Ecto neural progenitor cell (in vitro differentiated cells): ENCODE measurements at regions not wholly inside any gene's neighbourhood (a gene's known extent, or its start where the extent isn't known, plus 50 kb on each side); places are given as distances from the start of the nearest gene placed in this dataset.
A peak's percentile ranks its signal among the peaks of the same experiment; 100 is the strongest.

Experiments used
- DNase-seq: peaks from one replicate; pipeline ENCODE4 v3.0.0-alpha.2; 2018; ENCODE audit warnings: low spot score

DNA sequence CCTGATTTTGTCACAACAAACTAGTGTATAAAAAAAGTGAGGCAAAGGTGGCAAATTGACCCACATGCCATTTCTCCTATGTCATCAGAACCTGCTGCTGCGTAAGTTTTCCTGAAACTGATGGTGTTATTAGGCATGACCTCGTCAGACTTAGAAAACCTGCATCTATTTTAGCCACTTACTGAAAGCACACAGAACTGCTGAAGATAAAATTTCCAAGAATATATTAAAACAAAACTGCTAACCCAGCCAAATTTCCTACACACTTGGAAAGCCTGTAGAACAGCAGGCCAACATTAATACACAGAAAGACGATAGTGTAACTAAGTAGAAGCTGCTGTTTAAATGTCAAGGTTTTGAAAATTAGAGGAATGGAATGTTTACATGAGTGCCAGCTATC lies 674.5 kb upstream of the CXADR start:
- no peak for DNase-seq

DNA sequence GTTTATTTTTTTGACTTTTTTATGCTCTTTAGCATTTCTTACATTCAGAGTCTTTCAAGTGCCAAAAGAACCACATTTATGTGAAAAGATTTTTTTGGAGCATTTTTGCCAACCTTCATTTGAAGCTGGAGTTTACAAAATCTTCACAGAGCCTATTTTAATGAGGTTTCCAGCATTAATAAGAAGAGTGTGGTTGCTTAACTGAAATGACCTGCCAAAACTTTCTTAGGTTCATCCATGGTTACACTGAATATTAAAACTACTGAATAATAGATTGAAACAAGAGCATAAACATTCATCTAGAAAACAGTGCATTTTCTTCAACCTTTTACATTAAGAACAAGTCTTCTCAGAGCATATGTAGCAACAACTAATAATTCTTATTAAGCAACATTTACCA lies 672.3 kb upstream of the CXADR start:
- DNase-seq: no peak

DNA sequence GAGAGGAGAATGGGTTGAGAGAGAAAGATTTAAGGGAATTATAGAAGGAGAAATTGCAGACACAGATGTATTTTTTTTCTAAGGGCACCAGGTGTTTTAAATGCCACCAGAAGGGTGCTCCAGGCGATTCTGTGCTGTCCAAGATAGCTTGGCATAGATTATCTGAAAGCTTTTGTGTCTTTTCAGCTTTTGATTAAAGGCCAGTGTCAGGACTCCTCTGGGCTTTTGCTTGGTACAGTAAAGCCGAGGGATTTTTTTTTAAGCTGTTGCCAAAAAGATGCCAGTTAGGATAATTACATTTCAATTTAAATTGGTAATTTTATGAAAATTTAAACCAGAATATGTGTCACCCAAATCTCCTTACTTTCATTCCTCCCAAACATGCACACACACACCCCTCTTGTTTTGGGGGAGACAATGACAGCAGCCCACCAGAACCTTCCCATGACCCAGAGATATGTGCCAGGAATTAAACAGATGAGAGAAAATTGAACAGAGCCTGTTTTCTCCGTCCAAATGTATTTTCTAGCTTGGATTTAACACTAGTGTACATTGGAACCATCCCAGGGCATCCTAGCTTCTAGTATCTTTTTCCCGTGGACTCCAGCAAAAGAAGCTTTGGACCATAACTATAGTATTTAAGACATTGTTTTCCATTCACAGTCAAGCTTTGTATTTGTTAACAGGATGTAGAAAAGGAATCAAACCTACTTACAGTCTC lies 670.7 kb upstream of the CXADR start:
- no peak for DNase-seq

DNA sequence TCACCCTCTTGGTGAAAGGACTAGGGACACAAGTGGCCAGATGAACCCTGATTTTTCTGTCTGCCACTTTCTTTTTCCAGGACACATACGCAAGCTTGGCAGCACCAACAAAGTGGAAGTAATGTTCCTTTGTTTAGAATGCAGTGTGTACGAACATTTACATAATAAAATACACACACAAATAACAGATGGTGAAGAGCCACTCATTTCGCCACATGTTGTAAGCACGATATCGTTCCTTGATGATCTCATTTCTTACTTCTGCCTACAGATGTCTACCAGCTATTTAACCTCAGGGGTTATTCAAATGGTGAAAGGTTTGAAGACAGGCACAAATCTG lies 670.2 kb upstream of the CXADR start:
- DNase-seq: no peak

DNA sequence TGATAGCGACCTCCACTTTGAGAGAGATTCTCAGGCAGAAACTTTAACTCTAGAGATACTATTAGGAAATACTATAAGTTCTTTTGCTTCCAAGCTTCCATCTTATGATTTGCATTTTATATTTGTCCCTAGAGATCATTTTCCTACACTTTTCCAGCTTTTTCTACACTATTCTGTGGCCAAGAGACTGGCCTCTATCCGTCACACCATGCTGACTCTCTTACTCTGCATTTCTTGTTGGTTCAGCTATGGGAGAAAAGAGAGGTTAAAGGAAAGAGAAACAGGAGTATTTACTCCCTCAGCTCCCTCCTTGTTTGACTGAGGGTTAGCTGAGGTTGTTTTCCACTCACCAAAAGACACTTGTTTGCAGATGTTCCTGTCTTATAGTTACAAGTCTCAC lies 665.6 kb upstream of the CXADR start:
- DNase-seq: no peak

DNA sequence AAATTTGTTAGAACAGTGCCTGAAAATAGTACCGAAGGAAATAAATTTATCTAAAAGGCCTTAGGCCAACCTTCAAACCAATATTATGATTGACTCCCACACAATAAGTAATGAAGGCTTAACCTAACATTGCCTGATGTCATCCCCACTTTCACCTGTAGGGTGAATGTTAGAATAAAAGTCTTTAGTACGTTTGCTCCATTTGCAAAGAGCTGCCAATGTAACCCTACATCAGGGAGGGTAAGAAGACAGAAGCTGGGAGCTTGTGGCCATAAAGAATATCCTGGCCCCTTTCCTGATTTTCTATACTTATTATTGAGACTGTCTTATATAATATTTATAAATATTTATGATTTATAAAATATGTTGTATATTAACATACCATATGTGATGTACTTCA lies 661.8 kb upstream of the CXADR start:
- no peak for DNase-seq

DNA sequence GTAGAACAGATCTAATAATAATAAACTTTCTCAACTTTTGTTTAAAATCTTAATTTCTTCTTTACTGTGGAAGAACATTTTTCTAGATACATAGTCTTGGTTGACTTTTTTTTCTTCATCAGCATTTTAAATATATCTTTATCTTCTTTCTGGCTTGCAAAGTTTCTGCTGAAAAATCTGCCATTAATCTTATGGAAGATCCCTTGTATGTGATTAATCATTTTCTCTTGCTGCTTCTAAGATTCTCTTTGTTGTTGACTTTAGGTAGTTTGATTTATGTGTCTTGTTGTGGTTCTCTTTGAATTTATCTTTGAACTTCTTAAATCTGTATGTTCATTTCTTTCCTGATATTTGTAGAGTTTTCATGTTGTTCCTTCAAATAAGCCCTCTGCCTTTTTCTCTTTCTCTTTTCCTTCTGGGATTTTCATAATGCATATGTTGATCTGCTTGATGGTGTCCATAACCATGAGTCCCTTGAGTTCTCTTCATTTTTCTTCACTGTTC lies 657.6 kb upstream of the CXADR start:
- no peak for DNase-seq

DNA sequence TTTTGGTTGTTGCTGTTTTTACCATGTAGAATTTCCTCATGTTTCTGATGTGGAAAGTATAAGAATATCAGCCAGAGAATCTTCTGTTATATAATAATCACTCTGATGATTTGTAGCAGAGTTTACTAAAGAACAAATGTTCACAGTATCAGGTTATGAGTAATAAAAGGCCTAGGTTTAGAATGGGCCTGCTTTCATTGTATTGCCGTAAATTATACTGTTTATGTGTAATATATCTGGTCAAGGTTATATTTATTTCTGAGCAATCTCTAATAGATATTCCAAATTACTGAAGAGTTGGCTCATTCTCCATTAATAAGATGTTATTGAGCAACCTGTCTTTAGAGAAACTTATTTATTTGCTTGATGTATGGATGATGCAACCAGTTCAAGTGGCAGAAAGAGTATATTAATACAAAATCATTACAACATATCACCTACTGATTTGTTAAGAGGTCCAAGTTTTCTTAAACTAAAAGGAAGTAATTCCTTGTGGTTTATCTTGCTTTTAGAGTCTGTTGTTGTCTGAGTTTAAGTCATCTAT lies 649.4 kb upstream of the CXADR start:
- no peak for DNase-seq

DNA sequence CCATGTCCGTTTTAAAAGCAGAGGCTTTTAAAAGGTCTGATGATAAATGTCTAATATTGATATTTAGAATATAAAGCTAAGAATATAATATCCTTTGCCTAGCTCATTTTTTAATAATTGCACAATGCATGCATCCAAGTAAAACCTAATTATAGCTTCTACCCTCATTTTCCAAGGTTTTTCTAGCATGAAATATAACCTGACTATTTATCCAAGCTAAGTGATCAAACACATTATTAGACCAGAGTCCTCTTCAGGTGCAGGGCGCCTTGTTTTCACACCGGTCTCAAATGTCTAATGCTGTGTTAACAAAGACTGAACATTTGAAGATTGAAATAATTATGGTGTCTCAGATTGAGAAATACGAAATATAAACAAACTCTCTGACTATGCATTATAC lies 648.9 kb upstream of the CXADR start:
- no peak for DNase-seq

DNA sequence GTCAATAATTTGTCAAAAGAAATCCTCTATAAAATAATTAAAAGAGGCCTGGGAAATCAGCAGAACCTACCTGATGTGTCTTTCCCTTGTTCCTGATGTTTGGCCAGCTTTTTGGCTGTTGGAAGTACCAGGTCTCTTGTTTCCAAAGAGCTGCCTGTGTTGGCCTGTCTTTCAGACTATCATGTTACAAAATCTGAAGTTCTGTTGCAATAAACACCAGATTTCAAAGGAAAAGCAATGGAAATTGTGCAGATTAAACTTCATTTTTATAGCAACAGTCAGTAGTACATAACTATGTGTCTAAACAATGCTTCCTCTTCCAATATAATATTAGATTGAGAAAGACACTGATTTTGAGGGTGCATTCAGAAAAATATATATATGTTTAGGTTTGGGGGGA lies 647.2 kb upstream of the CXADR start:
- no peak for DNase-seq

DNA sequence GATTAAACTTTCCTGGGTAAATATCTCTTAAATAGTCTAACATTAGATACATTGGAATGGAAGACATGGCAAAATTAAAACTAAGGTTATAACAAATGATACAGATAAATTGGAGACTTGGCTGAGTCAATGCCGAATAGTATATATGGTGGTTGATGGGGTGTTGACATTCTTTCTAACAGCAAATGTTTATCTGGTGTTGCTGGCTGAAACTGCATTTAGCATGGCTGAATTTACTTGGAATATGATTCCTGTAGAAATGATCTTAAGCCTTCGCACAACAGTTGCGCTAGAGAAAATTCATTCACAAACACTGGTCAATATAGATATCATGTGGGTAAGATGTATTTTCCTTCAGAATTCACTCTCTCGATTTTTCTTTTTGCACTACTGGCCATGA lies 646.0 kb upstream of the CXADR start:
- DNase-seq: no peak

DNA sequence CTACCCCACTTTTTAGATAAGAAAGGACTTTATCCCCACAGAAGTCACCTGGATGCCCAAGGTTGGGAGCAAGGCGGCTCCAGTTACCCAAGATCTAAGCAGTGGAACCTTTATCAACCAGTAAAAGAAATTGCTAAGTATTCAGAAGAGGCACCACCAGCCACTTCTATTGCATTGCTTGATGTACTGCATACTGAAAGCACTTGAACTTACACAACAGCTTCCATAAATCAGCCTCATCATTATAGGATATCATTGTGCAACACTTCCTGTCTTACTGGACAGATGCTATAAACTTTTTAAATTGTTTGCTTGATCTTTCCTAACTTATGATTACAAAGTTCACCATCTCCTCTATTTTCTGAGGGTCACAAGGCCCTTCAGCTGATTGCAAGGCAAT lies 642.7 kb upstream of the CXADR start:
- DNase-seq: no peak

DNA sequence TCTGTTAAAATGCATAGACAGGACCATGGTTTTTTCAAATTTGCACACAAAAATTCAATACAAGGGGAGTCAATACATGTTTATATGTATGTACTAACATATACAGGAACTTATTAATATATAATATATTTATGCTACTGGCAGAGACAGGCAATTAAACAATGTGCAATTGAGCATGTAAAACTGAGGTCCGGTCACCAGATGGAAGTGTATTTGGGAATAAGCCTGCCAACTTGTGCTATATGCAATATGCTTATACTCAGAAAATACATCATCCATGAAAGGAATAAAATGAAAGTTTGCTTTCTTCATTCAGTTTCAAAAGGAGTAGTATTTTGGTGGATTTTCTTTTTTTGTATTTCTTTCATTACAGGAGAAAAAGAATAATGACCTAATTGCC lies 640.2 kb upstream of the CXADR start:
- DNase-seq: no peak

DNA sequence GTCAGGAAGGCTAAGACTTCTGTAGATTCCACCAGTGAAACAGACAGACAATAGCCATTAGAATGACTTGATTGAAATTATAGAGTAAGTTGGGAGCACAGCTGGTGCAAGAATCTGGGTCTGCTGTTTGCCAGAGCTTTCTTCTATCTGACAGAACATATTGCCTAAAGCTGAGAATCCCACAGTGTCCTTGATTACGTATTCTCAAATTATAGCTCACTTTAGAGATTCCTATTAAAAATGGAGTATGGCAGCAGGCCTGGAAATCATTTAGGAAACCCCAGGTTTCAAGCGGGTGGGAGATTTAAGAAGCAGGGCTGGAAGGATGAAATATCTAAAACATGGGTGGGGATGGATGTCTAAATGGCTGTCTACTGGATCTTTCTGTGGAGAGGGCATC lies 639.7 kb upstream of the CXADR start:
- no peak for DNase-seq

DNA sequence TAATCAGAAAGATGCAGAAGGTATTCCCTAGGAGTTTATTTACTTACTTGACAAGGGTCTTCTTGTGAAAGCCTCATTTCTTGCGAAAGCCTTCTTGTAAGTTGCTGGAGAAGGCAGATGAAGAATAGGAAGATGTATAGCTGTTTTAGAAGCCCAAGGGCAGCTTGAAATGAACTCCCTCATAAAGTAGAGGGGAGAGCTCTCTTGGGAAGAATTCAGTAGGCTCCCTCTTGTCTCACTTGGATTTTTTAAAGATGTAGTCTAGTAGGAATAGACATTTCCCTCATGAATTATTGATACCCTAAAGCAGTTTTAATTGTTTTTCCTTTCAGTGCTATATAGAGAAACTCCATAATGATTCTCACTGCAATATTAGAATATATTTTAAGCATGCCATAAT lies 639.2 kb upstream of the CXADR start:
- no peak for DNase-seq

DNA sequence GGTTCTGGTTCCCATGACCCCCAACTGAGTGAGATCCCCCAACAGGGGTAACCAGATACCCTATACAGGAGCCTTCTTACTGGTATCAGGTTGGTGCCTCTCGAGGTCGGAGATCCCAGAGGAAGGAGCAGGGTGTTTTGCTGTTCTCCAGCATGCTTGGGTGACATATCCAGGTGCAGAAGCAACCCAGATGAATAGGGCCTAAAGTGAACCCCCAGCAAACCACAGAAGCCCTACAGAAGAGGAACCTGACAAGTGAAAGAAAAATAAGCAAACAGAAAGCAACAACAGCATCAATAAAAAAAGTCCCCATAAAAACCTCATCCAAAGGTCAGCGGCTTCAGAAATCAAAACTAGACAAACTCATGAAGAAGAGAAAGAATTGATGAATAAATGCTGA lies 633.4 kb upstream of the CXADR start:
- no peak for DNase-seq

DNA sequence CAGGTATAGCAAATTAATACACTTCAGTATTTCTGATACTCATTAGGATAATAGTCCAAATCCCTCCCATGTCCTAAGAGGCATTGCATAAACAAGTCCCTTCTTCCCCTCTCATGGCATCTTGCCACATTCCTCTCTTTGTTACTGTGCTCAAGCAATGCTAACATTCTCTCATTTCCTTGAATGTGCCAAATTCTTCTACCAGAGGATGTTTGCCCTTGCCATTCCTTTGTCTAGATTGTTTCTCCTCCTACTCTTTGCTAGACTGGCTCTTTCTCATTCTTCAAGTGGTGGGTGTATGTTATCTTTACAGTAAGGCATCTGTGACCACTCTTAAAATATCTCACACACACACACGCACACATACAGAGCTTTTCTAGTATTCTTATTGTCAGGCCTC lies 621.0 kb upstream of the CXADR start:
- DNase-seq: no peak

DNA sequence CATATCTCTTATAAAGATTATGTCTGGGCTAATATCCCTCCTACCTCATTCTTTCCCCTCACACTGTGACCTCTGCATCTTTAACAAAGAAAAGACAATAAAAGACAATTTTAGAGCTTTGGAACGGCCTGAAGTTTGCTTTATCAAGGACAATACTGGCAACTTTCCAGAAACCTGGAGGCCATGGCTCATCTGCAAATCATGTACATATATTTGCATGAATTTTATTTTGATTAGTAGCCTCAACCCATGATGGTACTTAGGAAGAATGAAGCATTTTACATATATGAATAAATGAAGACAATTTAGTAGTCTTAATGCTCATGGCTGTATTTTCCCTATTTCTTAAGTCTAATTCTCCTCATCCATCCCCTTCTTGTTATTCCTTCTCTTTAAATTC lies 612.2 kb upstream of the CXADR start:
- DNase-seq: no peak

DNA sequence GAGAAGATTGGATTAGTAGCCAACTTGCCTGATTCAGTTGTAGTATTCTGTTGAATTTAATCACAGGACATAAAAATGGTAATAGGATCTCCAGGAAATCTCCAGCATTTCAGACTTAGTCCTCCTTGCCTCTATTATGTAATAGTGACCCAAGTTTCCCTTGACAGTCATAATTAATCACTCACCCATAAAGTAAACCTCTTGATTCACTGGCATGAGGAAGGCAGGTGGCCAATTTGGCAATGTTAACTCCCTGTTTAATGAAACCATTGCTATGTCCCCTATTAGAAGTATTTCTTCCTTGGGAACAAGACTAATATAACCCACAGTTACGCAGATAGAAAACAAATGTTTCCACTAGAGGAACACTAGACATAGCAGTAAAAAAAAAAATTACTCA lies 604.8 kb upstream of the CXADR start:
- DNase-seq: no peak

DNA sequence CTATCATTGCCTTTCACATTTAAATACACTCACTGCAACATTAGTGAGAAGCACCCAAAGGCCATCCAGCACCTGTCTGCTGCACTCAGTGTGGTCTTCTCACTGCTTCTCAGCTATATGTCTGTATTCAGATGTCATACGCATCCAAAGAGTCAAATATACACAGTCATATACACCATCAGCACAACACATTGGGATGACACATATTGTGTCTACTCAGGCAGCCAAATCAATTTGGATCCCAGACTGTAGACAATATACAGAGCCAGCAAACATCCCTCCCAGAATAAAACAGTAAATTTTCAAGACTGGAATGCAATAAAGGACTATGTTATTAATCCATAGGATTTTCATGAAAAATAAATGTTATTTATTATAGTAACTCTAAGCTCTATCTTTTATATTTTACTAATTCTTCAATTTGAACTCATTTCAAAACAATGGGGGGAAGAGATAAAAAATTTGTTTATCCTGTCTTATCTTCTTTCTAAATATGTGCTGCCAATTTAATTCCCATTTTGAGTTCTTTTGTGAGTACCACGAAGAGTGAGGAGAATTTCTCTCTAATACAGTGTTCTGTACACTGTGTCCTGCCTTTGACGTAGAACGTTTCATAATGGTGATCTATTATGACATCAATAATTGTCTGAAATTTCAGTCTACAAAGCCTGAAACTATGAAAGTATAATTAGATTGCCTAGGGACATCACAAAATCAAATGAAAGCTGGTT lies 602.2 kb upstream of the CXADR start:
- no peak for DNase-seq

DNA sequence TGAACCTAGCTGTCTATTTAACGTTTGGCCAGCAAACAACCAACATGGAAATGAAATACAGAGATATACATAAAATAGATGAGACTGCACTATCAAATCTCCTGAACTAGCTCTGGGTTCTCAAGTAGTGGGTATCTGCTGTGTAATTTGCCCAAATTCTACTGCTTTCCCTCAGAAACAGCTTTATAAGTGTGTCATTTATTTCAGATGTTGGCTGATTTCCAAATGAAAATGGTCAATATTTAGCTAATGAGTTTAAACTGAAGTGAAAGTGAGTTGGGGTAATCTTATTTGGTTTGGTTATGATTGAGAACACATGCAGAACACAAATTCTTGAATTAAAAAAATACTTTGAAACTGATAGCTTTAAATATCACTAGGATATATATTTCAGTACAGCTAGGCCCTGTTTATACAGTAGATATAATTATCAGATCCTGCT lies 601.7 kb upstream of the CXADR start:
- DNase-seq: no peak

DNA sequence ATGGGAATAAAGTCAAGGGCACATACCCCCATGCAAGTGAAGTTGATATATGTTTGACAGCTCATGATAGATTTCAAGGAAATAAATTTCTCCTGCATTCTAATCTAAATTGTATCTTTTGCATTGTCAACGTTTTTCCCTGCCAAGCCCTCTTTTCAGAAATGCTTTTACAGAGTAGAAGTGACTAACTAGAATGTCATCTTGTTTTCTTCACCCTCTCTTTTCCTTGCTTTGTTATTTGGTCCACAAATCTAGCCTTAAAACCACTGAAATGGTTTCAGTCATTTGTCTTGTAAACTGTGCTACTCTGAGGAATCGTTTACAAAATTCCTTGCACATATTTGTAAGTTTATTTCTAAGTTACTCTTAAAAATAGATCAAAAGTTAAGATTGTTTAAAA lies 600.8 kb upstream of the CXADR start:
- DNase-seq: no peak

DNA sequence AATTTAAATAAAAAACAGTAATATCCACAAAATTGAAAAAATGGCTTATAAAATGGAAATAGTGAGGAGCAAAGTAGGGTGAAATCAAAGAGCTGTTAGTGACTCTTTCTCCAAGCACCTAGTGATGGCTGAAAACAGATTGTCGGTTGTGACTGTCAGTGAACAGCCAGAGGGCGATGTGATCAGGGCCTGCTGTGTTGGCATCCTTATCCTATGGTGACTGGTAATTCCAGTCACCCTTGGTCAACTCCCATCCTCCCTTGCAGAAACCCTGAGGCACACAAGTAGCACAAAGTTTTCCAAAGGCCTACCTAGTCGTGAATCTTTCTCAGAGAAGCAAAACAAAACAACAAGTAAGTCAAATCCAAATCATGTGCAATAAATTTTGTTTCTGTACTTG lies 599.8 kb upstream of the CXADR start:
- peak; percentile 46 for DNase-seq

DNA sequence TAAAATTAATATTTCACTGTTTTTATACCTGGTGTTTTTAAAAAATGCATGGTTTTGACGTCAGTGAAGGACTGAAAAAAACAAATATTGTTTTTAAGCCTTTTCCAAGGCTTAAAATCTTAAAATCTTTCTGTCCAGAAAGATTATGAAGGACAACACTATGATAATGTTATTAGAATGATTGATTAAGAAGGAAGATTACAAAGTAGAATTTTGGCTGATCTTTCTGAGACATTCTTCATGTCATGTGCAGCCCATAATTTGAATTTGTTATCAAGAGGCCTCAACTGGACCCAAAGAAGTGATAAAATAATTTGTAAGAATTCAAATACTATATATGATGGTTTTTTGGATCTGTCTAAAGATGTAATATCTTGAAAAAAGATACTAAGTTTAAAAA lies 584.4 kb upstream of the CXADR start:
- no peak for DNase-seq
